ENCODE measurements at regions not wholly inside any gene's neighbourhood (a gene's known extent, or its start where the extent isn't known, plus 50 kb on each side); places are given as distances from the start of the nearest gene placed in this dataset.

- TF ChIP-seq, protein P1, sequence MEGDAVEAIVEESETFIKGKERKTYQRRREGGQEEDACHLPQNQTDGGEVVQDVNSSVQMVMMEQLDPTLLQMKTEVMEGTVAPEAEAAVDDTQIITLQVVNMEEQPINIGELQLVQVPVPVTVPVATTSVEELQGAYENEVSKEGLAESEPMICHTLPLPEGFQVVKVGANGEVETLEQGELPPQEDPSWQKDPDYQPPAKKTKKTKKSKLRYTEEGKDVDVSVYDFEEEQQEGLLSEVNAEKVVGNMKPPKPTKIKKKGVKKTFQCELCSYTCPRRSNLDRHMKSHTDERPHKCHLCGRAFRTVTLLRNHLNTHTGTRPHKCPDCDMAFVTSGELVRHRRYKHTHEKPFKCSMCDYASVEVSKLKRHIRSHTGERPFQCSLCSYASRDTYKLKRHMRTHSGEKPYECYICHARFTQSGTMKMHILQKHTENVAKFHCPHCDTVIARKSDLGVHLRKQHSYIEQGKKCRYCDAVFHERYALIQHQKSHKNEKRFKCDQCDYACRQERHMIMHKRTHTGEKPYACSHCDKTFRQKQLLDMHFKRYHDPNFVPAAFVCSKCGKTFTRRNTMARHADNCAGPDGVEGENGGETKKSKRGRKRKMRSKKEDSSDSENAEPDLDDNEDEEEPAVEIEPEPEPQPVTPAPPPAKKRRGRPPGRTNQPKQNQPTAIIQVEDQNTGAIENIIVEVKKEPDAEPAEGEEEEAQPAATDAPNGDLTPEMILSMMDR (IDR thresholded peaks at IDR 0.05; ENCODE audit: insufficient read depth, low read depth, low read length): no peak
- TF ChIP-seq EZH2 (IDR thresholded peaks at IDR 0.05; ENCODE audit: insufficient read depth, low read length): no peak
Measured at GRCh38 chrX:5145957-5146356, 1082.7 kb downstream of the NLGN4X start.

Measured in astrocyte (in vitro differentiated cells and primary cell).